ENCODE measurements at regions not wholly inside any gene's neighbourhood (a gene's known extent, or its start where the extent isn't known, plus 50 kb on each side); places are given as distances from the start of the nearest gene placed in this dataset.

- no peaks in the 10 kb centered on the region for H3K27me3 ChIP-seq (ENCODE audit: control insufficient read depth, low read length)
- H3K36me3 ChIP-seq (ENCODE audit: control insufficient read depth, low read length): no peaks in the 10 kb centered on the region
- H3K4me3 ChIP-seq (ENCODE audit: low read length): no peak overlapping the region
- H3K9me3 ChIP-seq (ENCODE audit: control insufficient read depth, insufficient read depth, low read length): no peaks in the 10 kb centered on the region
- H3K9me2 ChIP-seq (replicated peaks; ENCODE audit: control insufficient read depth, low read length): no peaks in the 10 kb centered on the region
- no peak overlapping the region for H3K27ac ChIP-seq (ENCODE audit: low read depth, low read length)
- H3K79me2 ChIP-seq (ENCODE audit: control insufficient read depth, low read length): no peaks in the 10 kb centered on the region
- no peaks in the 10 kb centered on the region for H4K20me1 ChIP-seq (ENCODE audit: control insufficient read depth, insufficient read depth, low read depth, low read length)
- TF ChIP-seq CTCF (IDR thresholded peaks at IDR 0.05; ENCODE audit: low read depth, low read length, poor library complexity, severe bottlenecking) (no peak), EZH2phosphoT487 (IDR thresholded peaks at IDR 0.05; ENCODE audit: borderline replicate concordance, low read length) (no peak)
- H3K4me2 ChIP-seq (ENCODE audit: low read length): no peak overlapping the region
- no peaks in the 10 kb centered on the region for H3F3A ChIP-seq (ENCODE audit: control insufficient read depth, insufficient read depth)
- H3K4me1 ChIP-seq (ENCODE audit: control insufficient read depth, low read length): no peaks in the 10 kb centered on the region
These were observed 189.5 kb upstream of the LYZL1 start for GRCh38 chr10:29099415-29099814.

GRCh38 chr10:29100505-29100904 is 188.4 kb upstream of the LYZL1 start:
- Histone ChIP-seq H3K36me3 (ENCODE audit: control insufficient read depth, low read length) (no peaks in the 10 kb centered on the region), H3K27ac (ENCODE audit: low read depth, low read length) (no peak overlapping the region), H3K9me3 (ENCODE audit: control insufficient read depth, insufficient read depth, low read length) (no peaks in the 10 kb centered on the region), H3K4me1 (ENCODE audit: control insufficient read depth, low read length) (no peaks in the 10 kb centered on the region), H3K9me2 (replicated peaks; ENCODE audit: control insufficient read depth, low read length) (no peaks in the 10 kb centered on the region), H3K27me3 (ENCODE audit: control insufficient read depth, low read length) (no peaks in the 10 kb centered on the region), H3K79me2 (ENCODE audit: control insufficient read depth, low read length) (no peaks in the 10 kb centered on the region), H4K20me1 (ENCODE audit: control insufficient read depth, insufficient read depth, low read depth, low read length) (no peaks in the 10 kb centered on the region), H3F3A (ENCODE audit: control insufficient read depth, insufficient read depth) (no peaks in the 10 kb centered on the region), H3K4me3 (ENCODE audit: low read length) (no peak overlapping the region), H3K4me2 (ENCODE audit: low read length) (no peak overlapping the region)
- TF ChIP-seq CTCF (IDR thresholded peaks at IDR 0.05; ENCODE audit: low read depth, low read length, poor library complexity, severe bottlenecking) (no peak), EZH2phosphoT487 (IDR thresholded peaks at IDR 0.05; ENCODE audit: borderline replicate concordance, low read length) (no peak)

GRCh38 chr10:29102233-29102632 is 186.6 kb upstream of the LYZL1 start:
- TF ChIP-seq EZH2phosphoT487 (IDR thresholded peaks at IDR 0.05; ENCODE audit: borderline replicate concordance, low read length): no peak
- no peak for TF ChIP-seq CTCF (IDR thresholded peaks at IDR 0.05; ENCODE audit: low read depth, low read length, poor library complexity, severe bottlenecking)
- H3K9me2 ChIP-seq (replicated peaks; ENCODE audit: control insufficient read depth, low read length): no peaks in the 10 kb centered on the region
- no peaks in the 10 kb centered on the region for H3K27me3 ChIP-seq (ENCODE audit: control insufficient read depth, low read length)
- H3K36me3 ChIP-seq (ENCODE audit: control insufficient read depth, low read length): no peaks in the 10 kb centered on the region
- H3K9me3 ChIP-seq (ENCODE audit: control insufficient read depth, insufficient read depth, low read length): no peaks in the 10 kb centered on the region
- no peaks in the 10 kb centered on the region for H3K4me1 ChIP-seq (ENCODE audit: control insufficient read depth, low read length)
- no peak overlapping the region for H3K27ac ChIP-seq (ENCODE audit: low read depth, low read length)
- no peaks in the 10 kb centered on the region for H3F3A ChIP-seq (ENCODE audit: control insufficient read depth, insufficient read depth)
- H3K4me3 ChIP-seq (ENCODE audit: low read length): no peak overlapping the region
- H3K79me2 ChIP-seq (ENCODE audit: control insufficient read depth, low read length): no peaks in the 10 kb centered on the region
- H4K20me1 ChIP-seq (ENCODE audit: control insufficient read depth, insufficient read depth, low read depth, low read length): no peaks in the 10 kb centered on the region
- no peak overlapping the region for H3K4me2 ChIP-seq (ENCODE audit: low read length)

- Histone ChIP-seq H3K4me2 (ENCODE audit: low read length) (no peak overlapping the region), H3K9me3 (ENCODE audit: control insufficient read depth, insufficient read depth, low read length) (no peaks in the 10 kb centered on the region), H3K36me3 (ENCODE audit: control insufficient read depth, low read length) (no peaks in the 10 kb centered on the region), H4K20me1 (ENCODE audit: control insufficient read depth, insufficient read depth, low read depth, low read length) (no peaks in the 10 kb centered on the region), H3F3A (ENCODE audit: control insufficient read depth, insufficient read depth) (no peaks in the 10 kb centered on the region), H3K27me3 (ENCODE audit: control insufficient read depth, low read length) (no peaks in the 10 kb centered on the region), H3K4me1 (ENCODE audit: control insufficient read depth, low read length) (no peaks in the 10 kb centered on the region), H3K9me2 (replicated peaks; ENCODE audit: control insufficient read depth, low read length) (no peaks in the 10 kb centered on the region), H3K4me3 (ENCODE audit: low read length) (no peak overlapping the region), H3K79me2 (ENCODE audit: control insufficient read depth, low read length) (no peaks in the 10 kb centered on the region), H3K27ac (ENCODE audit: low read depth, low read length) (no peak overlapping the region)
- TF ChIP-seq CTCF (IDR thresholded peaks at IDR 0.05; ENCODE audit: low read depth, low read length, poor library complexity, severe bottlenecking) (no peak), EZH2phosphoT487 (IDR thresholded peaks at IDR 0.05; ENCODE audit: borderline replicate concordance, low read length) (no peak)
These were observed 186.2 kb upstream of the LYZL1 start for GRCh38 chr10:29102636-29103035.

All from DOHH2 (cell line).